DMS153 treated with DMSO at 0.1 percent for 48 hours (cell line): ENCODE measurements at regions not wholly inside any gene's neighbourhood (a gene's known extent, or its start where the extent isn't known, plus 50 kb on each side); places are given as distances from the start of the nearest gene placed in this dataset.
"Not testable (repeated sequence)": the region's sequence is repeated elsewhere in the genome, so short reads cannot be mapped to it uniquely, and the experiment has no call there.

Source experiments
- DNase-seq: peaks from one replicate; lab custom pipeline; 2025; ENCODE audit not compliant: unreplicated experiment; lab: John Stamatoyannopoulos, UW

- DNase-seq, result no peak
Observed at GRCh38 chr13:71304861-71305260, 562.1 kb downstream of the DACH1 start.

- peak; percentile 11 for DNase-seq
Observed at GRCh38 chr13:71303144-71303543, 563.9 kb downstream of the DACH1 start.

GRCh38 chr13:71300602-71301001 is 566.4 kb downstream of the DACH1 start:
- DNase-seq, result no peak

GRCh38 chr13:71291842-71292146 is 575.2 kb downstream of the DACH1 start:
- DNase-seq, result no peak

- peak; percentile 57 for DNase-seq
Observed at GRCh38 chr13:71290963-71291841, 575.8 kb downstream of the DACH1 start.

GRCh38 chr13:71289980-71290379 is 577.0 kb downstream of the DACH1 start:
- not testable (repeated sequence) for DNase-seq

- DNase-seq, result no peak
Observed at GRCh38 chr13:71285700-71286099, 581.3 kb downstream of the DACH1 start.

GRCh38 chr13:71278512-71278911 is 588.5 kb downstream of the DACH1 start:
- DNase-seq, result no peak

- no peak for DNase-seq
Observed at GRCh38 chr13:71274923-71275608, 591.9 kb downstream of the DACH1 start.

- no peak for DNase-seq
Observed at GRCh38 chr13:71261256-71261655, 605.7 kb downstream of the DACH1 start.

GRCh38 chr13:71260246-71260645 is 606.8 kb downstream of the DACH1 start:
- DNase-seq, result no peak

GRCh38 chr13:71255633-71256032 is 611.4 kb downstream of the DACH1 start:
- DNase-seq, result no peak

- DNase-seq, result no peak
Observed at GRCh38 chr13:71254384-71254783, 612.6 kb downstream of the DACH1 start.

- no peak for DNase-seq
Observed at GRCh38 chr13:71252184-71252704, 614.8 kb downstream of the DACH1 start.

- DNase-seq, result no peak
Observed at GRCh38 chr13:71251292-71251951, 615.6 kb downstream of the DACH1 start.

- no peak for DNase-seq
Observed at GRCh38 chr13:71249011-71249410, 618.0 kb downstream of the DACH1 start.

- no peak for DNase-seq
Observed at GRCh38 chr13:71244161-71244560, 622.8 kb downstream of the DACH1 start.

- DNase-seq, result peak; percentile 23
Observed at GRCh38 chr13:71242201-71242600, 624.8 kb downstream of the DACH1 start.

GRCh38 chr13:71240911-71241310 is 626.1 kb downstream of the DACH1 start:
- DNase-seq, result peak; percentile 29

GRCh38 chr13:71237332-71237731 is 629.7 kb downstream of the DACH1 start:
- no peak for DNase-seq

- DNase-seq, result no peak
Observed at GRCh38 chr13:71219698-71220415, 647.1 kb downstream of the DACH1 start.
